ENCODE measurements at regions not wholly inside any gene's neighbourhood (a gene's known extent, or its start where the extent isn't known, plus 50 kb on each side); places are given as distances from the start of the nearest gene placed in this dataset.

DNA sequence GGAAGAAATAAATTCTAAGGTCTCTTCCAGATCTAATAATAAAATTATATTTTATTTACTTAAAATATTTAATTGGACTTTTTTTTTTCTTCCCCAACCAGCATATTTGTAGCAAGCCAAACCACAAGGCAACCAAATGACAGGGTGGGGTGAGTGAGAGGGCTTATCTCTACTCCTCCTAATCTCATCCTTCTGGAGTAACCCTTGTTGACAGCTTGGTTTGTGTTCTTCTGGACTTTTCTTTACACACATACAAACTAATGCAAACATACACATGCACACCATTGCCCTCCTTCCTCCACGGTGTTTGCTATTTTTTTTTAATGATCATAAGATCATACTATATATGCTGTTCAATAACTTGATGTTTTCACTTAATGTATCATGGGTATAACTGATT, 383.1 kb downstream of the DLEU7 start:
- no peak overlapping the region for H3K4me2 ChIP-seq
- no peak overlapping the region for H3K27ac ChIP-seq
- H3K9me2 ChIP-seq (replicated peaks; ENCODE audit: insufficient read depth) = no peaks in the 10 kb centered on the region
- H3K4me1 ChIP-seq (ENCODE audit: insufficient read depth) = peaks cover 3% of the 10 kb centered on the region
- H2AFZ ChIP-seq = no peak overlapping the region
- TF ChIP-seq CTCF (IDR thresholded peaks at IDR 0.05; ENCODE audit: poor library complexity) = no peak
- TF ChIP-seq EZH2 (IDR thresholded peaks at IDR 0.05; ENCODE audit: borderline replicate concordance) = no peak
- TF ChIP-seq EZH2phosphoT487 (IDR thresholded peaks at IDR 0.05; ENCODE audit: low read depth, severe bottlenecking, unreplicated experiment) = no peak
- no peak overlapping the region for H3K4me3 ChIP-seq
- no peaks in the 10 kb centered on the region for H3K36me3 ChIP-seq (replicated peaks; ENCODE audit: insufficient read depth, low read depth)
- no peak for DNase-seq (ENCODE audit: low spot score)
- no peaks in the 10 kb centered on the region for H4K20me1 ChIP-seq (ENCODE audit: insufficient read depth, poor library complexity, severe bottlenecking)
- H3K9me3 ChIP-seq (ENCODE audit: low read depth) = no peaks in the 10 kb centered on the region
- H3K27me3 ChIP-seq = no peaks in the 10 kb centered on the region
- H3K79me2 ChIP-seq = no peaks in the 10 kb centered on the region
- WGBS (ENCODE audit: low lambda C conversion rate, missing lambda C conversion rate) = 38% methylated on average over 1 of the region's 1 CpG

DNA sequence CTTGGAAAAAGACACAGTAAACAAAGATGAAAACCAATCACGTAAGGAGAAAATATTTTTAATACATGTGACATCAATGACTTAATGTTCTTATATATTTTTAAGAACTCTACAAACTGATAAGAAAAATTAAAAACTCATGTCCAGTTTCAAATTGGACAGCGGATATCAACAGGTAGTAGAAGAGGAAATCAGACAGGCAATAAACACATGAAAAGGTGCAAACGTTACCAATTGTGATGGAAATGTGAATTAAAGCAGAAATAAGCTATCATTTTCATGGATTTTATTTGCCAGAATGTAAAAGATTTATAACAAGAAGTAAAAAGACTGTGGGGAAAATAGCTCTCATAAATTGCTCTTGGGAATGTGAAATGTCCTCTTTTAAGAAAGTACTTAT, 382.3 kb downstream of the DLEU7 start:
- Histone ChIP-seq H3K27ac (no peak overlapping the region), H3K36me3 (replicated peaks; ENCODE audit: insufficient read depth, low read depth) (no peaks in the 10 kb centered on the region), H3K27me3 (no peaks in the 10 kb centered on the region), H3K9me2 (replicated peaks; ENCODE audit: insufficient read depth) (no peaks in the 10 kb centered on the region), H3K4me2 (no peak overlapping the region), H3K9me3 (ENCODE audit: low read depth) (no peaks in the 10 kb centered on the region), H3K4me1 (ENCODE audit: insufficient read depth) (peaks cover 3% of the 10 kb centered on the region), H2AFZ (no peak overlapping the region), H3K79me2 (no peaks in the 10 kb centered on the region), H4K20me1 (ENCODE audit: insufficient read depth, poor library complexity, severe bottlenecking) (no peaks in the 10 kb centered on the region), H3K4me3 (no peak overlapping the region)
- 82% methylated on average over 3 of the region's 3 CpGs for WGBS (ENCODE audit: low lambda C conversion rate, missing lambda C conversion rate)
- no peak for TF ChIP-seq EZH2phosphoT487 (IDR thresholded peaks at IDR 0.05; ENCODE audit: low read depth, severe bottlenecking, unreplicated experiment)
- TF ChIP-seq CTCF (IDR thresholded peaks at IDR 0.05; ENCODE audit: poor library complexity) = no peak
- TF ChIP-seq EZH2 (IDR thresholded peaks at IDR 0.05; ENCODE audit: borderline replicate concordance) = no peak
- DNase-seq (ENCODE audit: low spot score) = no peak

- H4K20me1 ChIP-seq (ENCODE audit: insufficient read depth, poor library complexity, severe bottlenecking) = no peaks in the 10 kb centered on the region
- H3K36me3 ChIP-seq (replicated peaks; ENCODE audit: insufficient read depth, low read depth) = no peaks in the 10 kb centered on the region
- H3K4me1 ChIP-seq (ENCODE audit: insufficient read depth) = peaks cover 3% of the 10 kb centered on the region
- H3K27me3 ChIP-seq = no peaks in the 10 kb centered on the region
- H3K9me2 ChIP-seq (replicated peaks; ENCODE audit: insufficient read depth) = no peaks in the 10 kb centered on the region
- no peak overlapping the region for H3K27ac ChIP-seq
- H3K4me2 ChIP-seq = no peak overlapping the region
- 46% methylated on average over 3 of the region's 3 CpGs for WGBS (ENCODE audit: low lambda C conversion rate, missing lambda C conversion rate)
- no peak overlapping the region for H3K4me3 ChIP-seq
- no peak for DNase-seq (ENCODE audit: low spot score)
- TF ChIP-seq EZH2 (IDR thresholded peaks at IDR 0.05; ENCODE audit: borderline replicate concordance) (no peak), CTCF (IDR thresholded peaks at IDR 0.05; ENCODE audit: poor library complexity) (no peak), EZH2phosphoT487 (IDR thresholded peaks at IDR 0.05; ENCODE audit: low read depth, severe bottlenecking, unreplicated experiment) (no peak)
- no peak overlapping the region for H2AFZ ChIP-seq
- no peaks in the 10 kb centered on the region for H3K79me2 ChIP-seq
- no peaks in the 10 kb centered on the region for H3K9me3 ChIP-seq (ENCODE audit: low read depth)
These were observed 379.8 kb downstream of the DLEU7 start for GRCh38 chr13:50463719-50464118.

Measured in hepatocyte (in vitro differentiated cells).